ENCODE measurements at regions not wholly inside any gene's neighbourhood (a gene's known extent, or its start where the extent isn't known, plus 50 kb on each side); places are given as distances from the start of the nearest gene placed in this dataset.

- H3K9ac ChIP-seq (ENCODE audit: low read length): no peak overlapping the region
Observed at GRCh38 chr2:37460896-37461229, 116.4 kb downstream of the QPCT start.

GRCh38 chr2:37464067-37464466 lies 119.6 kb downstream of the QPCT start:
- no peaks in the 10 kb centered on the region for H3K9me3 ChIP-seq (ENCODE audit: low read length)
- H3K36me3 ChIP-seq (ENCODE audit: insufficient read depth, low read length): no peaks in the 10 kb centered on the region
- H3K27me3 ChIP-seq (ENCODE audit: insufficient read depth, low read depth, low read length): no peaks in the 10 kb centered on the region
- no peaks in the 10 kb centered on the region for H3K79me2 ChIP-seq (replicated peaks; ENCODE audit: insufficient read depth, low read length)
- no peak overlapping the region for H2AFZ ChIP-seq (ENCODE audit: low read depth, low read length)
- no peak overlapping the region for H3K9ac ChIP-seq (ENCODE audit: low read length)
- H3K4me3 ChIP-seq (ENCODE audit: low read length): no peak overlapping the region
- H3K27ac ChIP-seq (ENCODE audit: low read length): no peak overlapping the region
- H4K20me1 ChIP-seq (ENCODE audit: insufficient read depth): no peaks in the 10 kb centered on the region
- H3K4me2 ChIP-seq (ENCODE audit: low read length): no peak overlapping the region
- no peaks in the 10 kb centered on the region for H3K9me2 ChIP-seq (ENCODE audit: insufficient read depth, low read length)
- no peak for TF ChIP-seq EP300 (conservative IDR thresholded peaks at IDR 0.05; ENCODE audit: poor library complexity, severe bottlenecking)
- no peak for TF ChIP-seq MXI1 (conservative IDR thresholded peaks at IDR 0.05; ENCODE audit: poor library complexity, severe bottlenecking)
- no peak for TF ChIP-seq CTCF (IDR thresholded peaks at IDR 0.05; ENCODE audit: poor library complexity, severe bottlenecking)
- no peak for TF ChIP-seq POLR2AphosphoS5 (IDR thresholded peaks at IDR 0.05)
- no peak for TF ChIP-seq TAF1 (IDR thresholded peaks at IDR 0.05; ENCODE audit: low read depth)
- no peak for TF ChIP-seq EZH2 (IDR thresholded peaks at IDR 0.05; ENCODE audit: borderline replicate concordance, insufficient read depth, low read length, poor library complexity, severe bottlenecking)
- TF ChIP-seq SMC3 (conservative IDR thresholded peaks at IDR 0.05; ENCODE audit: poor library complexity): no peak
- TF ChIP-seq REST (IDR thresholded peaks at IDR 0.05; ENCODE audit: borderline replicate concordance): no peak
- no peak for TF ChIP-seq RAD21 (conservative IDR thresholded peaks at IDR 0.05)
- no peaks in the 10 kb centered on the region for H3F3A ChIP-seq (ENCODE audit: insufficient read depth, low read length, poor library complexity, severe bottlenecking)

More at GRCh38 chr2:37460896-37461229, 116.4 kb downstream of the QPCT start:
- H3F3A ChIP-seq (ENCODE audit: insufficient read depth, low read length, poor library complexity, severe bottlenecking): no peaks in the 10 kb centered on the region
- H3K36me3 ChIP-seq (ENCODE audit: insufficient read depth, low read length): no peaks in the 10 kb centered on the region
- no peaks in the 10 kb centered on the region for H4K20me1 ChIP-seq (ENCODE audit: insufficient read depth)
- H3K9me2 ChIP-seq (ENCODE audit: insufficient read depth, low read length): no peaks in the 10 kb centered on the region
- H3K9me3 ChIP-seq (ENCODE audit: low read length): no peaks in the 10 kb centered on the region
- no peak for TF ChIP-seq EP300 (conservative IDR thresholded peaks at IDR 0.05; ENCODE audit: poor library complexity, severe bottlenecking)
- no peaks in the 10 kb centered on the region for H3K27me3 ChIP-seq (ENCODE audit: insufficient read depth, low read depth, low read length)
- no peak overlapping the region for H2AFZ ChIP-seq (ENCODE audit: low read depth, low read length)
- no peak overlapping the region for H3K27ac ChIP-seq (ENCODE audit: low read length)
- H3K79me2 ChIP-seq (replicated peaks; ENCODE audit: insufficient read depth, low read length): no peaks in the 10 kb centered on the region
- H3K4me2 ChIP-seq (ENCODE audit: low read length): no peak overlapping the region
- no peak overlapping the region for H3K4me3 ChIP-seq (ENCODE audit: low read length)
